ENCODE measurements at regions not wholly inside any gene's neighbourhood (a gene's known extent, or its start where the extent isn't known, plus 50 kb on each side); places are given as distances from the start of the nearest gene placed in this dataset.

DNA sequence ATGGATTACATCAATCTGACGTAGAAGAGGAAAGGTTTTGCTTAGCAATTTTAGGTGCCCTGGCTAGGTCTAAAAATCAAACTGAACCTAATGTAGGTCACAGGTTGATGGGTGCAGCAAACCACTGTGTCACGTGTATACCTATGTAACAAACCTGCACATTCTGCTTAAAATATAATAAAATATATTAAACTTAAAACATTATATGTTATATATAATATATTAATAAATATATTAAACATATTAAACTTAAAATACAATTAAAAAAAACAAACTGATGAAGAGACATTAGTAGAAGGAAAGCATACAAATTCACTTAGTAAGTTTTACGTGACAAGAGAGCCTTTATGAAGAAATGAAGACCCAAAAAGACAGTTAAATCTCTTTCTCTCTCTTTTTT, 51.7 kb upstream of the FBXL17 start:
- no peak for DNase-seq

DNA sequence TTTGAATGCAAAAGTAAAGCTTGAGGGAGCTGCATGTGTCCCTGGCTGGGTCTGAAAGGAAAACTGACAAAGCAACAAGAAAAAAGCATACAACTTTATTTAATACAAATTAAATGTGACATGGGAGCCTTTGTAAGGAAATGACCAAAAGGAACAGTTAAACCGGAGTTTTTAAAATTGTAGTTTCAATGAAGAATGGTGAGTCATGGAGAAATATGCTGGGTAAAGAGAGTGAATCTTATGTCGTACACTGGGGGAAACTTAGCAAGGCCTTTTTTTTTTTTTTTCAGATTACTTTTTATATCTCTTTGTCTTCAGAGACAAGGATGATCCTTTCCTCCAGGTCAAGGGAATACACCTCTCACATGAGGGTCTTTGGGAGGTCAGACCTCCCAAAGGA, 50.1 kb upstream of the FBXL17 start:
- no peak for DNase-seq

All from activated CD8-positive, alpha-beta memory T cell treated with anti-CD3 and anti-CD28 coated beads for 24 hours (primary cell).